GM12865 (cell line): ENCODE measurements at regions not wholly inside any gene's neighbourhood (a gene's known extent, or its start where the extent isn't known, plus 50 kb on each side); places are given as distances from the start of the nearest gene placed in this dataset.

Experiments used
- DNase-seq: peaks from one replicate; pipeline ENCODE4 v3.0.0; 2010; ENCODE audit warnings: low read depth
- H3K4me3 ChIP-seq: 2 replicates; pipeline ENCODE4 v1.5.1; 2011; ENCODE audit warnings: mild to moderate bottlenecking, low read depth, low read length, control low read depth
- TF ChIP-seq, protein P1 (sequence below): IDR thresholded peaks from 2 replicates; pipeline ENCODE4 v1.5.1; 2011; ENCODE audit warnings: low read length, control low read depth, low read depth, inconsistent platforms; ENCODE audit not compliant: insufficient read depth; ENCODE audit errors: missing control alignments

DNA sequence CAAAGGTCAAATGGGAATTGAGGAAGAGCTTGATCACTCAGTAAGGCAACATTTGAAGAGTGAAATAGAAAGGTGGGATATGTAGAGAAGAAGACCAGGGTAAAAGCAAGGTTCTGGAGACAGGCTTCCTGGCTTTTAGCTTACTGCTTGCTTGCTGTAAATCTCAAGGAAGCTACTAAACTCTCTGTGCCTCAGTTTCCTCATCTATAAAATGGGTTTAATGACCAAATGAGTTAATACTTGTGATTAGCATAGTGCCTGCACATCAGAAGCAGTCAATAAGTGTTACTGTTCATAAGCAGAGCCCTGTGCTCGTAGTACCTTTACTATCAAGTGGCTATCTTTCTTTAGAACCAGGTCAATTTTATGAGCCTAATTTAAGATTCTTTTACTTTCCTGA is 222.2 kb upstream of the ITGA4 start:
- TF ChIP-seq, protein P1, sequence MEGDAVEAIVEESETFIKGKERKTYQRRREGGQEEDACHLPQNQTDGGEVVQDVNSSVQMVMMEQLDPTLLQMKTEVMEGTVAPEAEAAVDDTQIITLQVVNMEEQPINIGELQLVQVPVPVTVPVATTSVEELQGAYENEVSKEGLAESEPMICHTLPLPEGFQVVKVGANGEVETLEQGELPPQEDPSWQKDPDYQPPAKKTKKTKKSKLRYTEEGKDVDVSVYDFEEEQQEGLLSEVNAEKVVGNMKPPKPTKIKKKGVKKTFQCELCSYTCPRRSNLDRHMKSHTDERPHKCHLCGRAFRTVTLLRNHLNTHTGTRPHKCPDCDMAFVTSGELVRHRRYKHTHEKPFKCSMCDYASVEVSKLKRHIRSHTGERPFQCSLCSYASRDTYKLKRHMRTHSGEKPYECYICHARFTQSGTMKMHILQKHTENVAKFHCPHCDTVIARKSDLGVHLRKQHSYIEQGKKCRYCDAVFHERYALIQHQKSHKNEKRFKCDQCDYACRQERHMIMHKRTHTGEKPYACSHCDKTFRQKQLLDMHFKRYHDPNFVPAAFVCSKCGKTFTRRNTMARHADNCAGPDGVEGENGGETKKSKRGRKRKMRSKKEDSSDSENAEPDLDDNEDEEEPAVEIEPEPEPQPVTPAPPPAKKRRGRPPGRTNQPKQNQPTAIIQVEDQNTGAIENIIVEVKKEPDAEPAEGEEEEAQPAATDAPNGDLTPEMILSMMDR = no peak
- no peak for DNase-seq
- H3K4me3 ChIP-seq = no peak overlapping the region

GRCh38 chr2:181235683-181236459 is 221.3 kb upstream of the ITGA4 start:
- TF ChIP-seq, protein P1 = no peak
- peak; percentile 90 for DNase-seq
- H3K4me3 ChIP-seq = no peak overlapping the region

- H3K4me3 ChIP-seq = no peak overlapping the region
These were observed 217.9 kb upstream of the ITGA4 start for GRCh38 chr2:181239201-181239799.

DNA sequence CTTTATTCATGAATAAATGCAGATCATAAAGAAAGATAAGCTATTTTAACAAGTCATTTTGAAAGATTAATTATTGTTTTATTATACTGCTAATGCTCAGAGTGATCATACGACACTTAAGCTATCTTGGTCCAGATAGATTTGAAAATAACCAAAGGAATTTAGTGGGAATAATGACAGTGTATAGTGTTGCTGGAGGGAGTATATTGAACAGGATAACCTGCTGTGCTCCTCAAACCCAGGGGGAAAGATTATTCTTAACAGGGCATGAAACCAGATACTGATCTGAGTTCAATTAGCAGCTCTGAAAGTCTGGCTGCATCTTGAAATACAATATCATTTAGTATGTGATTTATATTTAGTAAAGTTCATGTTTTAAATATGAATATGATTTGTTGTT is 216.3 kb upstream of the ITGA4 start:
- DNase-seq = no peak
- no peak overlapping the region for H3K4me3 ChIP-seq
- TF ChIP-seq, protein P1 = no peak

More at GRCh38 chr2:181239201-181239799, 217.9 kb upstream of the ITGA4 start:
- TF ChIP-seq, protein P1 = peak; percentile 24
- DNase-seq = peak; percentile 53

- TF ChIP-seq, protein P1 = no peak
- no peak overlapping the region for H3K4me3 ChIP-seq
- DNase-seq = no peak
These were observed 215.8 kb upstream of the ITGA4 start for GRCh38 chr2:181241366-181241765.

- TF ChIP-seq, protein P1 = no peak
- no peak overlapping the region for H3K4me3 ChIP-seq
- DNase-seq = peak; percentile 71
These were observed 215.4 kb upstream of the ITGA4 start for GRCh38 chr2:181241797-181242196.
